ENCODE measurements at regions not wholly inside any gene's neighbourhood (a gene's known extent, or its start where the extent isn't known, plus 50 kb on each side); places are given as distances from the start of the nearest gene placed in this dataset.

GRCh38 chr10:36493516-36493880 lies 631.9 kb upstream of the ANKRD30A start:
- ATAC-seq, result no peak
- intact Hi-C loops (cut with DNase I, micrococcal nuclease), result no loop called here
- no peaks in the 10 kb centered on the region for H3K4me1 ChIP-seq (ENCODE audit: low read depth)

DNA sequence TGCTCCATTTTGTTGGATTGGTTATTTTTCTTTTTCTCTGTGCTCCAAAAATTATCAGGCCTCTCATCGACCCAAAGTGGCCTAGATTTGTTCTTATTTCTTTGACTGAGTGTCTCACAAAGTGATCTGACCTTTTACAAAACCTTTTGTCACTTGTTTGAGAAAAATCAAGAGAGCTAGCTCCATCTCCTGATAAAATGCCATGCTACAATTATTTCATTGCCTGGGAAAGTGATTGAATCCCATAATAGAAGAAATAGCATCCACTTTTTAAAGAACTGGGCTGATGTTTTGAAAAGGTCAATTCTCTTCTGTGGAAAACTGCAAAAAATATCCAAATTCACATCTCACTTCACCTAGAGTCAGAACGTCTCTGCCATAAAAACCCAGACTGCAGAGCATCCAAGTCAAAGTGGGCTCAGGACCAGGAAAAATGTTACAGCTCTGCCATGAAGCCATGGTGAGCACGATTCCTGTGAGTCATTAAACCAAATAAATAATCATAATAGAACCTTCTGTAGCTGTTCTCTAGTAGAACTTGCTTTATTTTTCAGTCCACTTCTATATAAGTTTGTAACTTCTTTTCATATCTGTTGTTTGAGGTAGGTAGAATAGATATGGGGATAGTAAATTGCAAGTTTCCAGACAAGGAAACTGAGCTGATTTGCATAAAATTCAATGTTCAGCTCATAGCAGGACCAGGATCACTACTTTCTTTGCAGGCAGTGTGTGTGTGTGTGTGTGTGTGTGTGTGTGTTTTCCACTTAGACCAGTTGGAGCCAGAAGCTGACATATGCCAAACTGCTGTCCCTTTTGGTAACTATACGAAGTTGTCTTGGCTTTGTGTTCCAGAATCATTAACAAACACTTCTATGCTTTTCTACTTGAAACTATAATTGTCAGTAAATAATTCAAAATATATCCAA lies 632.5 kb upstream of the ANKRD30A start:
- Histone ChIP-seq H3K4me3 (no peak overlapping the region), H3K4me1 (ENCODE audit: low read depth) (no peaks in the 10 kb centered on the region), H3K36me3 (ENCODE audit: low read depth) (no peaks in the 10 kb centered on the region), H3K9me3 (peaks cover 18% of the 10 kb centered on the region)
- intact Hi-C loops (cut with DNase I, micrococcal nuclease), result no loop called here
- ATAC-seq, result no peak
- no peak for DNase-seq
- no peak for TF ChIP-seq CTCF (IDR thresholded peaks at IDR 0.05)

More at GRCh38 chr10:36493516-36493880, 631.9 kb upstream of the ANKRD30A start:
- no peak for DNase-seq
- Histone ChIP-seq H3K36me3 (ENCODE audit: low read depth) (no peaks in the 10 kb centered on the region), H3K4me3 (no peak overlapping the region), H3K9me3 (peaks cover 22% of the 10 kb centered on the region)
- TF ChIP-seq CTCF (IDR thresholded peaks at IDR 0.05), result no peak

- no peak for TF ChIP-seq CTCF (IDR thresholded peaks at IDR 0.05)
- Histone ChIP-seq H3K4me1 (ENCODE audit: low read depth) (no peaks in the 10 kb centered on the region), H3K4me3 (no peak overlapping the region), H3K36me3 (ENCODE audit: low read depth) (no peaks in the 10 kb centered on the region), H3K9me3 (peaks cover 14% of the 10 kb centered on the region)
- DNase-seq, result no peak
- intact Hi-C loops (cut with DNase I, micrococcal nuclease), result no loop called here
- ATAC-seq, result no peak
Measured at GRCh38 chr10:36491926-36492325, 633.5 kb upstream of the ANKRD30A start.

- Histone ChIP-seq H3K4me1 (ENCODE audit: low read depth) (no peaks in the 10 kb centered on the region), H3K4me3 (no peak overlapping the region), H3K9me3 (peaks cover 16% of the 10 kb centered on the region), H3K36me3 (ENCODE audit: low read depth) (no peaks in the 10 kb centered on the region)
- DNase-seq (no peak), ATAC-seq (no peak)
- intact Hi-C loops (cut with DNase I, micrococcal nuclease), result no loop called here
- TF ChIP-seq CTCF (IDR thresholded peaks at IDR 0.05), result no peak
Measured at GRCh38 chr10:36489611-36490228, 635.7 kb upstream of the ANKRD30A start.

GRCh38 chr10:36489181-36489580 lies 636.2 kb upstream of the ANKRD30A start:
- no peak for DNase-seq
- no peak overlapping the region for H3K4me3 ChIP-seq
- no peaks in the 10 kb centered on the region for H3K36me3 ChIP-seq (ENCODE audit: low read depth)
- TF ChIP-seq CTCF (IDR thresholded peaks at IDR 0.05), result no peak
- intact Hi-C loops (cut with DNase I, micrococcal nuclease), result no loop called here
- H3K9me3 ChIP-seq, result peaks cover 19% of the 10 kb centered on the region
- ATAC-seq, result no peak
- H3K4me1 ChIP-seq (ENCODE audit: low read depth), result no peaks in the 10 kb centered on the region
